ENCODE measurements at regions not wholly inside any gene's neighbourhood (a gene's known extent, or its start where the extent isn't known, plus 50 kb on each side); places are given as distances from the start of the nearest gene placed in this dataset.

DNA sequence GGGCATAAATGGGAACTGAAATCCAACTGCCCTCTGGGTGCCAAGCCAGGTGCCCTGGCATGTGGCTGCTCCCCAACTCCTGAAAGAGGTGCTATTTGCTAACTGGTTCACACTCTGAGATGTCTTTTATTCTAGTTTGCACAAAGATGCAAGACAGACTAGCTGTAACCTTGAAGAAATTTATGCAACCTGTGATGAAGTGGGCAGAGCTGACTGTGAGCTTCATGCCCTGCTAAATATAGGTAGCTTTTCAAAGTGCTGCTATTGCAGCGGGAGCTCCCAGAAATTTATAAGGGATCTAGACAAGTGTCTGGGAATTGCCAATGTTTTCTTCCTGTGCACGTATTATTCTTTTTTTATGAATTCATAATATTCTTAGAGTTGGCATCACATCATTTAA is 517.5 kb downstream of the RNF144B start (continued):
- TF ChIP-seq EZH2phosphoT487 (IDR thresholded peaks at IDR 0.05; ENCODE audit: borderline replicate concordance, low read depth) (no peak), SMC3 (IDR thresholded peaks at IDR 0.05; ENCODE audit: low read depth, low read length) (no peak)
- TF ChIP-seq, protein P1, sequence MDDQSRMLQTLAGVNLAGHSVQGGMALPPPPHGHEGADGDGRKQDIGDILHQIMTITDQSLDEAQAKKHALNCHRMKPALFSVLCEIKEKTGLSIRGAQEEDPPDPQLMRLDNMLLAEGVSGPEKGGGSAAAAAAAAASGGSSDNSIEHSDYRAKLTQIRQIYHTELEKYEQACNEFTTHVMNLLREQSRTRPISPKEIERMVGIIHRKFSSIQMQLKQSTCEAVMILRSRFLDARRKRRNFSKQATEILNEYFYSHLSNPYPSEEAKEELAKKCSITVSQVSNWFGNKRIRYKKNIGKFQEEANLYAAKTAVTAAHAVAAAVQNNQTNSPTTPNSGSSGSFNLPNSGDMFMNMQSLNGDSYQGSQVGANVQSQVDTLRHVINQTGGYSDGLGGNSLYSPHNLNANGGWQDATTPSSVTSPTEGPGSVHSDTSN (IDR thresholded peaks at IDR 0.05), result no peak

DNA sequence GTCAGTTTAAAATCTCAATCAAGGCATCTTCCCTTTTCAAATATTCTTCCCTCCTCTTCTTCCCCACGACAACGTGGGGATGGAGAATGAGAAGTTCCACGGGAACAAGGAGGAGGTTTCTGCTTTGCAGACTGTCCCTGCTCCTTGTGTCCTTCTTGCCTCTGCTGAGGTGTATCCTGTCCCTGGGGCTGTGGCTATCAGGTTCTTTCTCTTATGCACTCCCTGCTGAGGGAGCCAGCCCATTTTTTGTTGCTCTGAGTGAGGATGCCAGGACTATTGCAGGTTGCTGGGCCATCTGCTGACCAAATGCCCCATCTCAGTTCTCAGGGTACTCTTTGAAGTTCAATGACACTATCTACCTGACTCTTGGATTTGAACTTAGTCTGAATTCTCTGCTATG is 533.6 kb downstream of the RNF144B start:
- ChIA-PET POLR2A (no interaction called here), CTCF (no interaction called here)
- Histone ChIP-seq H3K9me2 (no peaks in the 10 kb centered on the region), H2AFZ (ENCODE audit: low read depth) (no peak overlapping the region), H3K4me3 (ENCODE audit: low read depth in 2 of 2, low read length in 1 of 2) (no peak overlapping the region), H3K36me3 (replicated peaks in 1 of 2; ENCODE audit: control insufficient read depth in 1 of 2, insufficient read depth in 2 of 2, low read length in 1 of 2) (no peaks in the 10 kb centered on the region), H3K27me3 (ENCODE audit: insufficient read depth) (no peaks in the 10 kb centered on the region), H3F3A (replicated peaks; ENCODE audit: insufficient read depth) (no peaks in the 10 kb centered on the region), H3K9ac (no peak overlapping the region), H3K27ac (ENCODE audit: low read depth in 2 of 2, low read length in 1 of 2) (no peak overlapping the region), H3K4me1 (ENCODE audit: control insufficient read depth in 1 of 2, insufficient read depth in 2 of 2, low read depth in 1 of 2, low read length in 1 of 2) (no peaks in the 10 kb centered on the region), H4K20me1 (ENCODE audit: insufficient read depth) (no peaks in the 10 kb centered on the region), H3K9me3 (no peaks in the 10 kb centered on the region), H3K4me2 (no peak overlapping the region), H3K79me2 (ENCODE audit: insufficient read depth) (no peaks in the 10 kb centered on the region)
- TF ChIP-seq ELF1 (IDR thresholded peaks at IDR 0.05), result no peak
- no peak for TF ChIP-seq TEAD4 (IDR thresholded peaks at IDR 0.05; ENCODE audit: borderline replicate concordance, insufficient read depth)
- TF ChIP-seq RFX5 (IDR thresholded peaks at IDR 0.05; ENCODE audit: low read length), result no peak
- TF ChIP-seq, protein P1 (IDR thresholded peaks at IDR 0.05), result no peak
- TF ChIP-seq EP300 (IDR thresholded peaks at IDR 0.05; ENCODE audit: borderline replicate concordance in 1 of 2, low read depth in 1 of 2, low read length in 1 of 2), result no peak
- TF ChIP-seq, protein P2, sequence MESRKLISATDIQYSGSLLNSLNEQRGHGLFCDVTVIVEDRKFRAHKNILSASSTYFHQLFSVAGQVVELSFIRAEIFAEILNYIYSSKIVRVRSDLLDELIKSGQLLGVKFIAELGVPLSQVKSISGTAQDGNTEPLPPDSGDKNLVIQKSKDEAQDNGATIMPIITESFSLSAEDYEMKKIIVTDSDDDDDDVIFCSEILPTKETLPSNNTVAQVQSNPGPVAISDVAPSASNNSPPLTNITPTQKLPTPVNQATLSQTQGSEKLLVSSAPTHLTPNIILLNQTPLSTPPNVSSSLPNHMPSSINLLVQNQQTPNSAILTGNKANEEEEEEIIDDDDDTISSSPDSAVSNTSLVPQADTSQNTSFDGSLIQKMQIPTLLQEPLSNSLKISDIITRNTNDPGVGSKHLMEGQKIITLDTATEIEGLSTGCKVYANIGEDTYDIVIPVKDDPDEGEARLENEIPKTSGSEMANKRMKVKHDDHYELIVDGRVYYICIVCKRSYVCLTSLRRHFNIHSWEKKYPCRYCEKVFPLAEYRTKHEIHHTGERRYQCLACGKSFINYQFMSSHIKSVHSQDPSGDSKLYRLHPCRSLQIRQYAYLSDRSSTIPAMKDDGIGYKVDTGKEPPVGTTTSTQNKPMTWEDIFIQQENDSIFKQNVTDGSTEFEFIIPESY (IDR thresholded peaks at IDR 0.05; ENCODE audit: borderline replicate concordance, low read depth), result no peak
- TF ChIP-seq SIN3A (IDR thresholded peaks at IDR 0.05; ENCODE audit: borderline replicate concordance, low read depth, low read length), result no peak
- no peak for DNase-seq
- WGBS (ENCODE audit: low lambda C conversion rate), result 0% methylated on average over 3 of the region's 3 CpGs

DNA sequence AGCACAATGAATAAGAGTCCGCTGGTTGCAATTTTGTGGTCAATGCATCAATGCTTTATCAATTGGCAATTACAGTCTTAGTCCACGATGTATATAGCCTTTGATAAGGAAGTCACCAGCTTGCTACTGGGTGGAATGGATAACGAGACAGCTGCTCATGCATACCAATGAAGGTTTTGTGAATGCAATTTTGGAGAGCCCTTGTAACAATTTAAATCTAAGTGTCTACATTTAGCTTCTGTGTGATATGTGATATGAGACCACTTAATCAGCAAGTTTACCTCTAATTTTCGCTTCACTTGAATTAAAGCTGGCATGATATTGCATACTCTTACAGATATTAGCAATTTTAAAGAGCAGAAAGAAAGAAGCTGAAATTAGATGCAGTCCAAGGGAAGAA is 543.9 kb downstream of the RNF144B start:
- H3K4me3 ChIP-seq (ENCODE audit: low read depth in 2 of 2, low read length in 1 of 2), result no peak overlapping the region
- DNase-seq, result no peak
- WGBS (ENCODE audit: low lambda C conversion rate), result 3% methylated on average over 4 of the region's 4 CpGs
- ChIA-PET CTCF (no interaction called here), POLR2A (no interaction called here)
- H3K79me2 ChIP-seq (ENCODE audit: insufficient read depth), result no peaks in the 10 kb centered on the region
- no peak overlapping the region for H3K27ac ChIP-seq (ENCODE audit: low read depth in 2 of 2, low read length in 1 of 2)
- no peaks in the 10 kb centered on the region for H3K9me2 ChIP-seq
- no peak overlapping the region for H3K4me2 ChIP-seq
- H3K27me3 ChIP-seq (ENCODE audit: insufficient read depth), result no peaks in the 10 kb centered on the region
- no peaks in the 10 kb centered on the region for H3K9me3 ChIP-seq
- H2AFZ ChIP-seq (ENCODE audit: low read depth), result no peak overlapping the region
- no peaks in the 10 kb centered on the region for H3K36me3 ChIP-seq (replicated peaks in 1 of 2; ENCODE audit: control insufficient read depth in 1 of 2, insufficient read depth in 2 of 2, low read length in 1 of 2)
- H4K20me1 ChIP-seq (ENCODE audit: insufficient read depth), result no peaks in the 10 kb centered on the region
- H3K4me1 ChIP-seq (ENCODE audit: control insufficient read depth in 1 of 2, insufficient read depth in 2 of 2, low read depth in 1 of 2, low read length in 1 of 2), result no peaks in the 10 kb centered on the region
- H3K9ac ChIP-seq, result no peak overlapping the region
- no peaks in the 10 kb centered on the region for H3F3A ChIP-seq (replicated peaks; ENCODE audit: insufficient read depth)
- no peak for TF ChIP-seq GABPA (IDR thresholded peaks at IDR 0.05; ENCODE audit: low read depth)
- TF ChIP-seq TAF1 (IDR thresholded peaks at IDR 0.05; ENCODE audit: borderline replicate concordance, low read depth, low read length), result no peak
- no peak for TF ChIP-seq RCOR1 (IDR thresholded peaks at IDR 0.05; ENCODE audit: low read length)
- TF ChIP-seq RXRA (IDR thresholded peaks at IDR 0.05; ENCODE audit: borderline replicate concordance, low read depth), result no peak
- TF ChIP-seq, protein P3, sequence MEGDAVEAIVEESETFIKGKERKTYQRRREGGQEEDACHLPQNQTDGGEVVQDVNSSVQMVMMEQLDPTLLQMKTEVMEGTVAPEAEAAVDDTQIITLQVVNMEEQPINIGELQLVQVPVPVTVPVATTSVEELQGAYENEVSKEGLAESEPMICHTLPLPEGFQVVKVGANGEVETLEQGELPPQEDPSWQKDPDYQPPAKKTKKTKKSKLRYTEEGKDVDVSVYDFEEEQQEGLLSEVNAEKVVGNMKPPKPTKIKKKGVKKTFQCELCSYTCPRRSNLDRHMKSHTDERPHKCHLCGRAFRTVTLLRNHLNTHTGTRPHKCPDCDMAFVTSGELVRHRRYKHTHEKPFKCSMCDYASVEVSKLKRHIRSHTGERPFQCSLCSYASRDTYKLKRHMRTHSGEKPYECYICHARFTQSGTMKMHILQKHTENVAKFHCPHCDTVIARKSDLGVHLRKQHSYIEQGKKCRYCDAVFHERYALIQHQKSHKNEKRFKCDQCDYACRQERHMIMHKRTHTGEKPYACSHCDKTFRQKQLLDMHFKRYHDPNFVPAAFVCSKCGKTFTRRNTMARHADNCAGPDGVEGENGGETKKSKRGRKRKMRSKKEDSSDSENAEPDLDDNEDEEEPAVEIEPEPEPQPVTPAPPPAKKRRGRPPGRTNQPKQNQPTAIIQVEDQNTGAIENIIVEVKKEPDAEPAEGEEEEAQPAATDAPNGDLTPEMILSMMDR (IDR thresholded peaks at IDR 0.05), result no peak
- TF ChIP-seq, protein P4, sequence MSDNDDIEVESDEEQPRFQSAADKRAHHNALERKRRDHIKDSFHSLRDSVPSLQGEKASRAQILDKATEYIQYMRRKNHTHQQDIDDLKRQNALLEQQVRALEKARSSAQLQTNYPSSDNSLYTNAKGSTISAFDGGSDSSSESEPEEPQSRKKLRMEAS (IDR thresholded peaks at IDR 0.05; ENCODE audit: low read depth), result no peak
- TF ChIP-seq, protein P5, sequence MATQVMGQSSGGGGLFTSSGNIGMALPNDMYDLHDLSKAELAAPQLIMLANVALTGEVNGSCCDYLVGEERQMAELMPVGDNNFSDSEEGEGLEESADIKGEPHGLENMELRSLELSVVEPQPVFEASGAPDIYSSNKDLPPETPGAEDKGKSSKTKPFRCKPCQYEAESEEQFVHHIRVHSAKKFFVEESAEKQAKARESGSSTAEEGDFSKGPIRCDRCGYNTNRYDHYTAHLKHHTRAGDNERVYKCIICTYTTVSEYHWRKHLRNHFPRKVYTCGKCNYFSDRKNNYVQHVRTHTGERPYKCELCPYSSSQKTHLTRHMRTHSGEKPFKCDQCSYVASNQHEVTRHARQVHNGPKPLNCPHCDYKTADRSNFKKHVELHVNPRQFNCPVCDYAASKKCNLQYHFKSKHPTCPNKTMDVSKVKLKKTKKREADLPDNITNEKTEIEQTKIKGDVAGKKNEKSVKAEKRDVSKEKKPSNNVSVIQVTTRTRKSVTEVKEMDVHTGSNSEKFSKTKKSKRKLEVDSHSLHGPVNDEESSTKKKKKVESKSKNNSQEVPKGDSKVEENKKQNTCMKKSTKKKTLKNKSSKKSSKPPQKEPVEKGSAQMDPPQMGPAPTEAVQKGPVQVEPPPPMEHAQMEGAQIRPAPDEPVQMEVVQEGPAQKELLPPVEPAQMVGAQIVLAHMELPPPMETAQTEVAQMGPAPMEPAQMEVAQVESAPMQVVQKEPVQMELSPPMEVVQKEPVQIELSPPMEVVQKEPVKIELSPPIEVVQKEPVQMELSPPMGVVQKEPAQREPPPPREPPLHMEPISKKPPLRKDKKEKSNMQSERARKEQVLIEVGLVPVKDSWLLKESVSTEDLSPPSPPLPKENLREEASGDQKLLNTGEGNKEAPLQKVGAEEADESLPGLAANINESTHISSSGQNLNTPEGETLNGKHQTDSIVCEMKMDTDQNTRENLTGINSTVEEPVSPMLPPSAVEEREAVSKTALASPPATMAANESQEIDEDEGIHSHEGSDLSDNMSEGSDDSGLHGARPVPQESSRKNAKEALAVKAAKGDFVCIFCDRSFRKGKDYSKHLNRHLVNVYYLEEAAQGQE (IDR thresholded peaks at IDR 0.05; ENCODE audit: low read depth, low read length), result no peak
- no peak for TF ChIP-seq TCF12 (IDR thresholded peaks at IDR 0.05)
